SK-N-MC (cell line): ENCODE measurements at regions not wholly inside any gene's neighbourhood (a gene's known extent, or its start where the extent isn't known, plus 50 kb on each side); places are given as distances from the start of the nearest gene placed in this dataset.

Source experiments
- EZH2 ChIP-seq: fragments of 200-600 bp; sonication (generic); IDR thresholded peaks from one replicate; pipeline ENCODE4 v1.6.1; 2017; ENCODE audit warnings: antibody characterized with exemption
- FOXP2 ChIP-seq: optimal IDR thresholded peaks from 2 replicates; pipeline ENCODE3; 2011; ENCODE audit warnings: mild to moderate bottlenecking, moderate library complexity; ENCODE audit not compliant: insufficient read depth; ENCODE audit errors: extremely low read length, control extremely low read depth
- POLR2AphosphoS5 ChIP-seq: IDR thresholded peaks from 2 replicates; pipeline ENCODE4 v1.6.1; 2012; ENCODE audit warnings: mild to moderate bottlenecking, low read depth, low read length, borderline replicate concordance

DNA sequence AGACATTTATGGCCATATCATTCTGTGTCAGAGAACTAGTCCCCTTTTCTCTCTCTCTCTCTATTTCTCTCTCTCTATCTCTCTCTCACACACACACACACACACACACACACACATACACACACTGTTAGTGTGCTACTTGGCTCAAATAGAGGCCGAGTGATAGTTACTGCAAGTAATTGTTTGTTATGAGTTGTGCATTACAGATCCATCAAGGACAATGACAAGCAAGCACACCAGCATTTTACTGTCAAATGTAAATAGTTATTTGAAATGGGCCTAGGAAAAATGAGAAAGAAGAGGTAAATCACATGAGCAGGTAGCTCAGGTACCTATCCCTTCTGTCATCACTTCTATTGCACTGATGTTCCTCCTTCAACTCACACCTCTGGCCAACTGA, 122.4 kb upstream of the CDH7 start:
- TF ChIP-seq POLR2AphosphoS5 (no peak), EZH2 (no peak), FOXP2 (no peak)
